Adrenal gland (tissue), 9 donors: ENCODE measurements at regions not wholly inside any gene's neighbourhood (a gene's known extent, or its start where the extent isn't known, plus 50 kb on each side); places are given as distances from the start of the nearest gene placed in this dataset.

ENCODE experiments used
- DNase-seq, 7 donors: peaks; one replicate each; pipeline ENCODE4 v3.0.0-alpha.2; 2019 to 2020
- H3K27ac ChIP-seq, 5 donors: fragments of 200-600 bp; sonication (generic) in 4 of 5; 1 replicate in 3 of 5; 2 replicates in 2 of 5; pipeline versions ENCODE4 v1.5.1 to v1.8.0; 2016 to 2020; ENCODE audit warnings: mild to moderate bottlenecking in 1 of 5
- H3K27me3 ChIP-seq: fragments of 200-600 bp; 2 replicates; pipeline ENCODE4 v1.8.0; 2021
- H3K36me3 ChIP-seq, 2 donors: fragments of 200-600 bp; replicated peaks in 1 of 2; 1 replicate in 1 of 2; 2 replicates in 1 of 2; pipeline versions ENCODE4 v1.5.1 to v1.8.0; 2018 to 2022
- H3K4me1 ChIP-seq, 2 donors: fragments of 200-600 bp; replicated peaks in 1 of 2; 1 replicate in 1 of 2; 2 replicates in 1 of 2; pipeline versions ENCODE4 v1.5.1 to v1.8.0; 2018 to 2021
- H3K4me3 ChIP-seq, 4 donors: fragments of 200-600 bp; sonication (generic) in 3 of 4; one replicate each; pipeline ENCODE4 v1.5.1; 2016 to 2018
- H3K9me3 ChIP-seq, 3 donors: fragments of 200-600 bp; sonication (generic) in 1 of 3; replicated peaks in 1 of 3; 1 replicate in 2 of 3; 2 replicates in 1 of 3; pipeline versions ENCODE4 v1.5.1 to v1.8.0; 2016 to 2021
- POLR2A ChIP-seq, 2 donors: fragments of 450-650 bp; IDR thresholded peaks; one replicate each; pipeline ENCODE4 v1.6.1; 2017; ENCODE audit warnings: antibody characterized with exemption in 2 of 2, mild to moderate bottlenecking in 2 of 2, moderate library complexity in 1 of 2
- WGBS, 4 donors: extraction: QIAGEN DNeasy Blood & Tissue Kit in 2 of 4; methylation state at CpG; one replicate each; pipeline versions ENCODE4 v1.1.5 to v1.1.7; 2013 to 2017; 5-methylcytosine and 5-hydroxymethylcytosine counted together
- intact Hi-C, 2 donors: fragments of 100-400 bp; cut with DNase I; formaldehyde crosslinking; loops; one replicate each; pipeline versions ENCODE4 v1.14.1 to v1.15.0; 2022 to 2023
- TF ChIP-seq, protein P1 (sequence below), 6 experiments: fragments of 450-650 bp in 4 of 6; fragments of 200-600 bp in 2 of 6; sonication (generic) in 1 of 6; IDR thresholded peaks; 1 replicate in 5 of 6; 2 replicates in 1 of 6; pipeline versions ENCODE4 v1.5.1 to v1.8.0; 2016 to 2021; ENCODE audit warnings: antibody characterized with exemption in 6 of 6, mild to moderate bottlenecking in 2 of 6, moderate library complexity in 1 of 6
- donor health status: healthy with polysubstance abuse.
- donor health status: Bipolar disorder and iron deficiency.
- donor health status: DM: yes; HTN: yes; CAD: no.
- donor health status: DM: no; HTN: no; CAD: no.
- donor health status: DM: no; HTN: no; CAD: no.

GRCh38 chr7:98553666-98554065 lies 63.4 kb upstream of the NPTX2 start:
- WGBS, 4 donors = 73 to 83% (median 75%) methylated on average over 7 of the region's 7 CpGs
- Histone ChIP-seq H3K4me1 (peaks cover 0 to 7% of the 10 kb centered on the region in 2 donors), H3K27ac (no peak overlapping the region), H3K4me3 (no peak overlapping the region), H3K36me3 (no peaks in the 10 kb centered on the region), H3K9me3 (no peaks in the 10 kb centered on the region), H3K27me3 (no peaks in the 10 kb centered on the region)
- DNase-seq = no peak
- intact Hi-C loops = no loop called here
- TF ChIP-seq POLR2A (IDR thresholded peaks at IDR 0.05) = no peak
- TF ChIP-seq, protein P1, sequence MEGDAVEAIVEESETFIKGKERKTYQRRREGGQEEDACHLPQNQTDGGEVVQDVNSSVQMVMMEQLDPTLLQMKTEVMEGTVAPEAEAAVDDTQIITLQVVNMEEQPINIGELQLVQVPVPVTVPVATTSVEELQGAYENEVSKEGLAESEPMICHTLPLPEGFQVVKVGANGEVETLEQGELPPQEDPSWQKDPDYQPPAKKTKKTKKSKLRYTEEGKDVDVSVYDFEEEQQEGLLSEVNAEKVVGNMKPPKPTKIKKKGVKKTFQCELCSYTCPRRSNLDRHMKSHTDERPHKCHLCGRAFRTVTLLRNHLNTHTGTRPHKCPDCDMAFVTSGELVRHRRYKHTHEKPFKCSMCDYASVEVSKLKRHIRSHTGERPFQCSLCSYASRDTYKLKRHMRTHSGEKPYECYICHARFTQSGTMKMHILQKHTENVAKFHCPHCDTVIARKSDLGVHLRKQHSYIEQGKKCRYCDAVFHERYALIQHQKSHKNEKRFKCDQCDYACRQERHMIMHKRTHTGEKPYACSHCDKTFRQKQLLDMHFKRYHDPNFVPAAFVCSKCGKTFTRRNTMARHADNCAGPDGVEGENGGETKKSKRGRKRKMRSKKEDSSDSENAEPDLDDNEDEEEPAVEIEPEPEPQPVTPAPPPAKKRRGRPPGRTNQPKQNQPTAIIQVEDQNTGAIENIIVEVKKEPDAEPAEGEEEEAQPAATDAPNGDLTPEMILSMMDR (IDR thresholded peaks at IDR 0.05) = no peak

DNA sequence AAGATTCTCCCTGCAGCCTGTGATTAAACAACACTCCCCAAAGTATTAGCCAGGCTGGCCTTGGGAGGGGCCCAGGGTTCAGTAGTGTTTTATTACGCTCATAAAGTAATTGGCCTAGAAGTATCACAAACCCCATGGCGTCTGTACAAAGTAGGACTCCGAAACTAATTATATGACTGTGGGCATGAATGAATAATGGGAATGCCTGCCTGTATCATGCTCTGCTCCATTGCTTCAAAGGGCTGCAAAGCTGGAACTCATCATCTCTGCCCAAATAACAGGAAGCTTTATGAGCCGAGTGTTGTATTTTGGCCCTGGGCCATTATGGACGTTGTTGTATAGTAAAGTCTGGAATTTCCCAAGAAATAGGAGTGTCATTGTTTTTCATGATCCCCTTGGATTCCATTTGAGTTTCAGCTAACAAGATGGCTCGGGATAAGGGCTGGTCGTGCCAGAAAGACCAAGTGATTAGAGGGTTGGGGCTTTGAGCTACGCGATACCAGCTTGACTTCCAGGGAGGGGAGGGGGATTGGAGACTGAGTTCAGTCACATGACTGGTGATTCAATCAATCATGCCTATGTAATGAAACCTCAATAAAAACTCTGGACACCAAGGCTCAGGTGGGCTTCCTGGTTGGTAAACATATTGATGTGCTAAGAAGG lies 65.3 kb upstream of the NPTX2 start:
- H3K9me3 ChIP-seq = no peaks in the 10 kb centered on the region
- DNase-seq = no peak
- TF ChIP-seq POLR2A (IDR thresholded peaks at IDR 0.05) = no peak
- TF ChIP-seq, protein P1 (IDR thresholded peaks at IDR 0.05) = no peak
- no peaks in the 10 kb centered on the region for H3K27me3 ChIP-seq
- H3K4me1 ChIP-seq = no peaks in the 10 kb centered on the region
- H3K27ac ChIP-seq = no peak overlapping the region
- no peak overlapping the region for H3K4me3 ChIP-seq
- H3K36me3 ChIP-seq = no peaks in the 10 kb centered on the region
- intact Hi-C loops = no loop called here
- 71 to 75% (median 74%) methylated on average over 9 of the region's 9 CpGs for WGBS, 4 donors

DNA sequence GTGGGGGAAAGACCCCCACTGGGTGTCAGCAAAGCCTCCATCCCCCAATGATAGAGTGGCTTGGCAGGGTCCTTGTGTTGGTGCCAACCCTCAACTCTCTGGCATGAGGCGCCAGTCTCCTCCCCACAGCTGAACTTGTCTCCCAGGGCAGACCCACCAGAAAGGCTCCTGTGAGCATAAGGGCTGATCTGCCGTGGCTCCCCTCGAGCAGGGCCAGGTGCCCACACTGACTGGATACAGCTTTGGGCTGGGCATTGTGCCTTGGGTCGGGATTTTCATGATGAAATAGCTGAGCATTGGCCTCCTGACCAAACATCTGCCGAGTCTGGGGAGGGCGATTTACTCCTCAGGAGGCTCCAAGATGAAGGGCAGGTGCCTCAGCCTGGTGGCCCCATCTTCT lies 68.1 kb upstream of the NPTX2 start:
- intact Hi-C loops = no loop called here
- H3K36me3 ChIP-seq = no peaks in the 10 kb centered on the region
- WGBS, 4 donors = 71 to 81% (median 77%) methylated on average over 3 to 6 of the region's 6 CpGs
- H3K4me3 ChIP-seq = no peak overlapping the region
- H3K4me1 ChIP-seq = no peaks in the 10 kb centered on the region
- H3K27ac ChIP-seq = no peak overlapping the region
- no peak for DNase-seq
- TF ChIP-seq, protein P1 (IDR thresholded peaks at IDR 0.05) = no peak
- TF ChIP-seq POLR2A (IDR thresholded peaks at IDR 0.05) = no peak
- no peaks in the 10 kb centered on the region for H3K27me3 ChIP-seq
- no peaks in the 10 kb centered on the region for H3K9me3 ChIP-seq

- no peak for DNase-seq
- H3K27ac ChIP-seq = no peak overlapping the region
- WGBS, 4 donors = 86 to 94% (median 93%) methylated on average over 2 of the region's 2 CpGs
- no peaks in the 10 kb centered on the region for H3K9me3 ChIP-seq
- H3K4me1 ChIP-seq = no peaks in the 10 kb centered on the region
- H3K4me3 ChIP-seq = no peak overlapping the region
- no peaks in the 10 kb centered on the region for H3K27me3 ChIP-seq
- TF ChIP-seq POLR2A (IDR thresholded peaks at IDR 0.05) = no peak
- TF ChIP-seq, protein P1 (IDR thresholded peaks at IDR 0.05) = no peak
- H3K36me3 ChIP-seq = no peaks in the 10 kb centered on the region
- intact Hi-C loops = no loop called here
Measured at GRCh38 chr7:98548370-98548769, 68.7 kb upstream of the NPTX2 start.
